ENCODE measurements at regions not wholly inside any gene's neighbourhood (a gene's known extent, or its start where the extent isn't known, plus 50 kb on each side); places are given as distances from the start of the nearest gene placed in this dataset.

- in situ Hi-C loops (cut with MboI; ENCODE audit: low pct_unique_long_range_greater_than_20kb, low sequenced_read_pairs, unreplicated experiment): no loop called here
- TF ChIP-seq, protein P1, sequence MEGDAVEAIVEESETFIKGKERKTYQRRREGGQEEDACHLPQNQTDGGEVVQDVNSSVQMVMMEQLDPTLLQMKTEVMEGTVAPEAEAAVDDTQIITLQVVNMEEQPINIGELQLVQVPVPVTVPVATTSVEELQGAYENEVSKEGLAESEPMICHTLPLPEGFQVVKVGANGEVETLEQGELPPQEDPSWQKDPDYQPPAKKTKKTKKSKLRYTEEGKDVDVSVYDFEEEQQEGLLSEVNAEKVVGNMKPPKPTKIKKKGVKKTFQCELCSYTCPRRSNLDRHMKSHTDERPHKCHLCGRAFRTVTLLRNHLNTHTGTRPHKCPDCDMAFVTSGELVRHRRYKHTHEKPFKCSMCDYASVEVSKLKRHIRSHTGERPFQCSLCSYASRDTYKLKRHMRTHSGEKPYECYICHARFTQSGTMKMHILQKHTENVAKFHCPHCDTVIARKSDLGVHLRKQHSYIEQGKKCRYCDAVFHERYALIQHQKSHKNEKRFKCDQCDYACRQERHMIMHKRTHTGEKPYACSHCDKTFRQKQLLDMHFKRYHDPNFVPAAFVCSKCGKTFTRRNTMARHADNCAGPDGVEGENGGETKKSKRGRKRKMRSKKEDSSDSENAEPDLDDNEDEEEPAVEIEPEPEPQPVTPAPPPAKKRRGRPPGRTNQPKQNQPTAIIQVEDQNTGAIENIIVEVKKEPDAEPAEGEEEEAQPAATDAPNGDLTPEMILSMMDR (IDR thresholded peaks at IDR 0.05; ENCODE audit: extremely low read depth, insufficient read depth, missing control alignments): no peak
- DNase-seq (ENCODE audit: low spot score): no peak
Measured at GRCh38 chr7:136635751-136636150, 232.7 kb upstream of the CHRM2 start.

GRCh38 chr7:136618818-136619217 is 249.6 kb upstream of the CHRM2 start:
- in situ Hi-C loops (cut with MboI; ENCODE audit: low pct_unique_long_range_greater_than_20kb, low sequenced_read_pairs, unreplicated experiment): no loop called here
- TF ChIP-seq, protein P1 (IDR thresholded peaks at IDR 0.05; ENCODE audit: extremely low read depth, insufficient read depth, missing control alignments): no peak
- DNase-seq (ENCODE audit: low spot score): no peak

DNA sequence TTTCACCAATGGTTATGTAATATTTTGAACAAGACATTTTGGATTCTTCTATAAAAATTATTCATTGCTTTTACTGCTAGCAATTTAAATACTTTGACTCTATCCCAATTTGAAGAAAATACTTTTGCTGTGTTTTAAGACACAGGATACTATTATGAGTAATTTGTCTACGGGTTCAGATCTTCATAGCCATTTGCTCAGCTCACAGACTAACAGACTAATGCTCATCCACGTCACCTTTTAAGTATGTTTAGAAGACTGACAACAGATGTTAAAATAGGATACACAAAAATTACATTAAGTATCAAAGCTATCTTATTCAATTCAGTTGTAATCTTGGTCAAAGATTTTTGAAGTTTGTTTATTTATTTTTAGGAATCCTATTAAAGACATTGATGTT is 251.3 kb upstream of the CHRM2 start:
- DNase-seq (ENCODE audit: low spot score): no peak
- TF ChIP-seq, protein P1 (IDR thresholded peaks at IDR 0.05; ENCODE audit: extremely low read depth, insufficient read depth, missing control alignments): no peak
- in situ Hi-C loops (cut with MboI; ENCODE audit: low pct_unique_long_range_greater_than_20kb, low sequenced_read_pairs, unreplicated experiment): no loop called here

DNA sequence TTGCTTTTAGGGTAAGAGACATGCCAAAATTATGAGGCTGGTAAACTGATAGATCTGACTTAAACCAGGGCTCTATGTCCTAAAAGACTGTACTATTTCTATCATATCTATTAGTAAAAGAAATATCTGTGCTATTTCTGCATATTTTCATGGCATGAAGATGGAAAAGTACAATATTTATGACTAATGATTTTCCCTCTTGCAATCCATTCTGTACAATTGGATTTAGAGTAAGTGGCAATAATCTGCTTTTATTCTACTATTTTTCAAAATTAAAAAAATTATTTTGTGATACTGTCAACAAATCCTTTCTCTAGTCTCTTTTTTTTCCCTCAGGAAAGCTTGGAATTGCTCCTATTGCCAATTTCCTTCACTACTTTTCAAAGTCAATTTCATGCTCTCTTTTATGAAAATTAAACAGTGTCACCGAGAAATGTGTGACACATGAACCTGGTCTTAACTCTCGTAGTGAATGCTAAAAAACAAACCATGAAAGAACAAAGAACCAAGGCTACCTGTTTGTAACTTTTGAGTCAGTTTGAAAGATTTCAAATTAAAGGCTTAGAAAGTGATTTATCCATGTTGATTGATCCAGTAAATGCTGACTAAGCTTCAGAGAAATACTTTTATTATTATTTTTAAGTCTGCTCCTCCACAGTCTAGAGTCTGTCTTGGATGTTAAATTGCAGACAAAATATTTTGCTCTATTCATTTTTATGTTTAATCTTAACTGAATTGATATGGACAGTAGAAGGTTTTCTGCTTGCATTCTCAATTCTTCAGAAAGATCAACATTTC is 262.7 kb upstream of the CHRM2 start:
- in situ Hi-C loops (cut with MboI; ENCODE audit: low pct_unique_long_range_greater_than_20kb, low sequenced_read_pairs, unreplicated experiment): no loop called here

GRCh38 chr7:136601772-136602171 is 266.7 kb upstream of the CHRM2 start:
- no peak for DNase-seq (ENCODE audit: low spot score)
- in situ Hi-C loops (cut with MboI; ENCODE audit: low pct_unique_long_range_greater_than_20kb, low sequenced_read_pairs, unreplicated experiment): no loop called here
- TF ChIP-seq, protein P1 (IDR thresholded peaks at IDR 0.05; ENCODE audit: extremely low read depth, insufficient read depth, missing control alignments): no peak

More for the DNA sequence above, 262.7 kb upstream of the CHRM2 start:
- no peak for DNase-seq (ENCODE audit: low spot score)
- TF ChIP-seq, protein P1 (IDR thresholded peaks at IDR 0.05; ENCODE audit: extremely low read depth, insufficient read depth, missing control alignments): no peak

GRCh38 chr7:136600475-136600874 is 268.0 kb upstream of the CHRM2 start:
- TF ChIP-seq, protein P1 (IDR thresholded peaks at IDR 0.05; ENCODE audit: extremely low read depth, insufficient read depth, missing control alignments): no peak
- in situ Hi-C loops (cut with MboI; ENCODE audit: low pct_unique_long_range_greater_than_20kb, low sequenced_read_pairs, unreplicated experiment): no loop called here
- no peak for DNase-seq (ENCODE audit: low spot score)

Data from GM13977 (cell line).